DND-41 (cell line): ENCODE measurements at regions not wholly inside any gene's neighbourhood (a gene's known extent, or its start where the extent isn't known, plus 50 kb on each side); places are given as distances from the start of the nearest gene placed in this dataset.

Experiments used
- EZH2 ChIP-seq: IDR thresholded peaks from 3 replicates; pipeline ENCODE4 v1.6.1; 2012; ENCODE audit warnings: borderline replicate concordance, low read depth, mild to moderate bottlenecking, moderate library complexity, low read length, inconsistent platforms; ENCODE audit not compliant: severe bottlenecking
- TF ChIP-seq, protein P1 (sequence below): IDR thresholded peaks from 2 replicates; pipeline ENCODE4 v1.5.1; 2012; ENCODE audit warnings: borderline replicate concordance, low read length, moderate library complexity, mild to moderate bottlenecking; ENCODE audit not compliant: poor library complexity, severe bottlenecking; ENCODE audit errors: extremely low read depth

- TF ChIP-seq, protein P1, sequence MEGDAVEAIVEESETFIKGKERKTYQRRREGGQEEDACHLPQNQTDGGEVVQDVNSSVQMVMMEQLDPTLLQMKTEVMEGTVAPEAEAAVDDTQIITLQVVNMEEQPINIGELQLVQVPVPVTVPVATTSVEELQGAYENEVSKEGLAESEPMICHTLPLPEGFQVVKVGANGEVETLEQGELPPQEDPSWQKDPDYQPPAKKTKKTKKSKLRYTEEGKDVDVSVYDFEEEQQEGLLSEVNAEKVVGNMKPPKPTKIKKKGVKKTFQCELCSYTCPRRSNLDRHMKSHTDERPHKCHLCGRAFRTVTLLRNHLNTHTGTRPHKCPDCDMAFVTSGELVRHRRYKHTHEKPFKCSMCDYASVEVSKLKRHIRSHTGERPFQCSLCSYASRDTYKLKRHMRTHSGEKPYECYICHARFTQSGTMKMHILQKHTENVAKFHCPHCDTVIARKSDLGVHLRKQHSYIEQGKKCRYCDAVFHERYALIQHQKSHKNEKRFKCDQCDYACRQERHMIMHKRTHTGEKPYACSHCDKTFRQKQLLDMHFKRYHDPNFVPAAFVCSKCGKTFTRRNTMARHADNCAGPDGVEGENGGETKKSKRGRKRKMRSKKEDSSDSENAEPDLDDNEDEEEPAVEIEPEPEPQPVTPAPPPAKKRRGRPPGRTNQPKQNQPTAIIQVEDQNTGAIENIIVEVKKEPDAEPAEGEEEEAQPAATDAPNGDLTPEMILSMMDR: no peak
- TF ChIP-seq EZH2: no peak
These were observed 1318.5 kb upstream of the CELF4 start for GRCh38 chr18:38884050-38884449.
